ENCODE measurements at regions not wholly inside any gene's neighbourhood (a gene's known extent, or its start where the extent isn't known, plus 50 kb on each side); places are given as distances from the start of the nearest gene placed in this dataset.
"Not testable (repeated sequence)": the region's sequence is repeated elsewhere in the genome, so short reads cannot be mapped to it uniquely, and the experiment has no call there.

DNA sequence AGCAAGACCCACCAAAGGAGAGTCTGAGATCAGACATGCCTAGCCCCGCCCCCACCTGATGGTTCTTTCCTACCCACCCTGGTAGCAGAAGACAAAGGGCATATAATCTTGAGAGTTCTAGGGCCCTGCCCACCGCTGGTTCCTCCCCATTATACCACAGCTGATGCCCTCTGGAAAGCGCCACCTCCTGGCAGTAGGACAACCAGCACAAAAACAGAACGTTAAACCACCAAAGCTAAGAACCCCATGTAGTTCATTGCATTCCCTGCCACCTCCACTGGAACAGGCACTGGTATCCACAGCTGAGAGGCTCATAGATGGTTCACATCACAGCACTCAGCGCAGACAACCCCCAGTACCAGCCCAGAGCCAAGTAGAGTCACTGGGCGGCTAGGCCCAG is 81.2 kb upstream of the TRPC7 start:
- Histone ChIP-seq H3K36me3 (ENCODE audit: control insufficient read depth, insufficient read depth, low read length) (no peaks in the 10 kb centered on the region), H3K4me1 (ENCODE audit: control insufficient read depth, insufficient read depth, low read length) (no peaks in the 10 kb centered on the region), H3K27ac (ENCODE audit: insufficient read depth, low read depth, low read length, poor library complexity, severe bottlenecking) (no peak overlapping the region), H3K9me3 (ENCODE audit: control insufficient read depth, low read length) (no peaks in the 10 kb centered on the region), H3K4me3 (ENCODE audit: insufficient read depth, low read depth, low read length) (no peak overlapping the region), H3K27me3 (ENCODE audit: control insufficient read depth, insufficient read depth, low read length, poor library complexity, severe bottlenecking) (no peaks in the 10 kb centered on the region)
- 93 to 95% methylated on average over 6 of the region's 6 CpGs for WGBS, 2 experiments

GRCh38 chr5:136444099-136444498 is 78.8 kb upstream of the TRPC7 start:
- not testable (repeated sequence) for H3K27ac ChIP-seq (ENCODE audit: insufficient read depth, low read depth, low read length, poor library complexity, severe bottlenecking); H3K9me3 ChIP-seq (ENCODE audit: control insufficient read depth, low read length); H3K27me3 ChIP-seq (ENCODE audit: control insufficient read depth, insufficient read depth, low read length, poor library complexity, severe bottlenecking); H3K4me1 ChIP-seq (ENCODE audit: control insufficient read depth, insufficient read depth, low read length); H3K4me3 ChIP-seq (ENCODE audit: insufficient read depth, low read depth, low read length); H3K36me3 ChIP-seq (ENCODE audit: control insufficient read depth, insufficient read depth, low read length)
- WGBS, 2 experiments = 96 to 97% methylated on average over 12 of the region's 12 CpGs

GRCh38 chr5:136439367-136439766 is 74.0 kb upstream of the TRPC7 start:
- Histone ChIP-seq H3K27ac (ENCODE audit: insufficient read depth, low read depth, low read length, poor library complexity, severe bottlenecking) (no peak overlapping the region), H3K27me3 (ENCODE audit: control insufficient read depth, insufficient read depth, low read length, poor library complexity, severe bottlenecking) (no peaks in the 10 kb centered on the region), H3K4me3 (ENCODE audit: insufficient read depth, low read depth, low read length) (no peak overlapping the region), H3K4me1 (ENCODE audit: control insufficient read depth, insufficient read depth, low read length) (no peaks in the 10 kb centered on the region), H3K36me3 (ENCODE audit: control insufficient read depth, insufficient read depth, low read length) (no peaks in the 10 kb centered on the region), H3K9me3 (ENCODE audit: control insufficient read depth, low read length) (no peaks in the 10 kb centered on the region)

- Histone ChIP-seq H3K4me3 (ENCODE audit: insufficient read depth, low read depth, low read length) (no peak overlapping the region), H3K27ac (ENCODE audit: insufficient read depth, low read depth, low read length, poor library complexity, severe bottlenecking) (no peak overlapping the region), H3K27me3 (ENCODE audit: control insufficient read depth, insufficient read depth, low read length, poor library complexity, severe bottlenecking) (no peaks in the 10 kb centered on the region), H3K9me3 (ENCODE audit: control insufficient read depth, low read length) (no peaks in the 10 kb centered on the region), H3K4me1 (ENCODE audit: control insufficient read depth, insufficient read depth, low read length) (no peaks in the 10 kb centered on the region), H3K36me3 (ENCODE audit: control insufficient read depth, insufficient read depth, low read length) (no peaks in the 10 kb centered on the region)
- WGBS, 2 experiments = 92 to 94% methylated on average over 6 of the region's 6 CpGs
These were observed 70.7 kb upstream of the TRPC7 start for GRCh38 chr5:136435946-136436543.

- no peaks in the 10 kb centered on the region for H3K4me1 ChIP-seq (ENCODE audit: control insufficient read depth, insufficient read depth, low read length)
- H3K4me3 ChIP-seq (ENCODE audit: insufficient read depth, low read depth, low read length) = no peak overlapping the region
- 93 to 100% methylated on average over 1 to 3 of the region's 3 CpGs for WGBS, 2 experiments
- H3K36me3 ChIP-seq (ENCODE audit: control insufficient read depth, insufficient read depth, low read length) = no peaks in the 10 kb centered on the region
- H3K27ac ChIP-seq (ENCODE audit: insufficient read depth, low read depth, low read length, poor library complexity, severe bottlenecking) = no peak overlapping the region
- H3K9me3 ChIP-seq (ENCODE audit: control insufficient read depth, low read length) = no peaks in the 10 kb centered on the region
- no peaks in the 10 kb centered on the region for H3K27me3 ChIP-seq (ENCODE audit: control insufficient read depth, insufficient read depth, low read length, poor library complexity, severe bottlenecking)
These were observed 69.5 kb upstream of the TRPC7 start for GRCh38 chr5:136434795-136435194.

- 88 to 92% methylated on average over 2 of the region's 2 CpGs for WGBS, 2 experiments
- Histone ChIP-seq H3K27ac (ENCODE audit: insufficient read depth, low read depth, low read length, poor library complexity, severe bottlenecking) (no peak overlapping the region), H3K4me3 (ENCODE audit: insufficient read depth, low read depth, low read length) (no peak overlapping the region), H3K27me3 (ENCODE audit: control insufficient read depth, insufficient read depth, low read length, poor library complexity, severe bottlenecking) (no peaks in the 10 kb centered on the region), H3K36me3 (ENCODE audit: control insufficient read depth, insufficient read depth, low read length) (no peaks in the 10 kb centered on the region), H3K9me3 (ENCODE audit: control insufficient read depth, low read length) (no peaks in the 10 kb centered on the region), H3K4me1 (ENCODE audit: control insufficient read depth, insufficient read depth, low read length) (no peaks in the 10 kb centered on the region)
These were observed 67.4 kb upstream of the TRPC7 start for GRCh38 chr5:136432705-136433104.

DNA sequence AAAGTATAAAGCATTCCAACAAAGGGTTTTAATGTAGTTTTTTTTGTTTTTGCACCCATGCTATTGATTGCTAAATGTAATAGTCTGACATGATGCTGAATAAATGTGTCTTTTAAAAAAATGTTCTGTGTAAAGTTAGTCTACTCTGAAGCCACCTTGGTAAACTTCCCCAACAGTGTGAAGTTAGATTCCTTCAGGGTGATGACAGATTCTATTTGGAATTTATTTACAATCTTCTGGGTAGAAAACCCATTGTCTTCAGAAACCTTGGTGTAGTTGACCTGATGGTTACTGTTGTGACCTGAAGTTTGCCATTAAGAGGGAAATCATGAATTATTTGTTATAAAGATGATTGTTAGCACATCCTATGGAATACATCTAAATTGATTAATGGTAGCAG is 64.7 kb upstream of the TRPC7 start:
- Histone ChIP-seq H3K9me3 (ENCODE audit: control insufficient read depth, low read length) (no peaks in the 10 kb centered on the region), H3K27ac (ENCODE audit: insufficient read depth, low read depth, low read length, poor library complexity, severe bottlenecking) (no peak overlapping the region), H3K4me3 (ENCODE audit: insufficient read depth, low read depth, low read length) (no peak overlapping the region), H3K4me1 (ENCODE audit: control insufficient read depth, insufficient read depth, low read length) (no peaks in the 10 kb centered on the region), H3K27me3 (ENCODE audit: control insufficient read depth, insufficient read depth, low read length, poor library complexity, severe bottlenecking) (no peaks in the 10 kb centered on the region), H3K36me3 (ENCODE audit: control insufficient read depth, insufficient read depth, low read length) (no peaks in the 10 kb centered on the region)

DNA sequence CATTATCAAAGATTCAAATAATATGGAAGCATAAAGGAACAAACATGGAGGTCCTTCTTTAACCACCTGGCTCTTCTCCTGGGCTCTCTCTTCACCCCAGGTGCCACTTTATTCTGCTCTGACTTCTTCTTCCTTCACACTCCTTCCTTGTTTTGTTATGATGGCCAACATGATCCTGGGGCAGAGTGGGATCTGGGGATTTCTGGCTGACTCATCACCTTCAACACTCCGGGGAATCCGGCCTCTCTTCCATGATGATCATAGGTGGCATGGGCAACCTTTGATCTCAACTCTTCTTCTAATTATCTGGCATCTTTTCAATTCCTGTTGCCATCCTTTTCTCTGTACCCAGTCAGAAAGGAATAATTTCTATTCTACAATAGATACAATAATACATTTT is 62.1 kb upstream of the TRPC7 start:
- no peaks in the 10 kb centered on the region for H3K27me3 ChIP-seq (ENCODE audit: control insufficient read depth, insufficient read depth, low read length, poor library complexity, severe bottlenecking)
- H3K27ac ChIP-seq (ENCODE audit: insufficient read depth, low read depth, low read length, poor library complexity, severe bottlenecking) = no peak overlapping the region
- 95 to 96% methylated on average over 2 of the region's 2 CpGs for WGBS, 2 experiments
- H3K4me1 ChIP-seq (ENCODE audit: control insufficient read depth, insufficient read depth, low read length) = no peaks in the 10 kb centered on the region
- no peaks in the 10 kb centered on the region for H3K36me3 ChIP-seq (ENCODE audit: control insufficient read depth, insufficient read depth, low read length)
- H3K4me3 ChIP-seq (ENCODE audit: insufficient read depth, low read depth, low read length) = no peak overlapping the region
- no peaks in the 10 kb centered on the region for H3K9me3 ChIP-seq (ENCODE audit: control insufficient read depth, low read length)

GRCh38 chr5:136425921-136426320 is 60.6 kb upstream of the TRPC7 start:
- Histone ChIP-seq H3K4me1 (ENCODE audit: control insufficient read depth, insufficient read depth, low read length) (no peaks in the 10 kb centered on the region), H3K27me3 (ENCODE audit: control insufficient read depth, insufficient read depth, low read length, poor library complexity, severe bottlenecking) (no peaks in the 10 kb centered on the region), H3K27ac (ENCODE audit: insufficient read depth, low read depth, low read length, poor library complexity, severe bottlenecking) (no peak overlapping the region), H3K36me3 (ENCODE audit: control insufficient read depth, insufficient read depth, low read length) (no peaks in the 10 kb centered on the region), H3K4me3 (ENCODE audit: insufficient read depth, low read depth, low read length) (no peak overlapping the region), H3K9me3 (ENCODE audit: control insufficient read depth, low read length) (no peaks in the 10 kb centered on the region)
- 89 to 98% methylated on average over 3 of the region's 3 CpGs for WGBS, 2 experiments

DNA sequence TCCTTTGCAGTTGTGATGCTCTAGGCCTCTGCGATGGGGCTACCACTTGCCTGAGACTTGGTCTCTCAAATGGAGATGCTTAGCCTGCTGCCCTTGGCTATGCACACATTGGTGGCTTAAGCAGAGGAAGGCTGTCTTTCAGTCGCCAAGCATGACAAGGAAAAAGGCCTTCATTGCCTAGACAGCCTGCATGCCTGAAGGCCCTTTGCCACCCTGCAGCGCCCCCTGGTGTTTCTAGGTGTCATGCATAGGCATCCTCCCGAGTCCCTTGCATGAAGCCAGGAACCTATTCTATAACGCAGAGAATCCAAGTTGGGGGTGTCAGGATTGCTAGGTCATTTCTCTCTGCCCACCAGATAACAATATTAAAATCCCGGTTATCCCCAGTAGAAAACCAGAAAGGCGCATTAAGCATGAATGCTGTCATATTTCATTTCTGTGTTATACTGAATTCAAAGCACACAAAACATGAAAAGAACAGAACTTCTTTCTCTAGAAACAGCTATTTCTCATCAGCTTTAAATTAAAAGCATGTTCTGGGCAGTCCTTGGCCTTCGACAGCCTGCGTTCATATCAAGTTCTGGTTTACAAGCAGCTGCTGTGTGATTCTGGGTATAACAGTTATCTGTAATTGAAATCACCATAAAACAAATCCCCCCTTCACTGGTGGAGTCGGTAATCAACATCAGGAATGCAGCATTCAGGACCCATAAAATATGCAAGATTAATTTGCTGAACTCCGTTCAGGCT is 59.7 kb upstream of the TRPC7 start:
- Histone ChIP-seq H3K27ac (ENCODE audit: insufficient read depth, low read depth, low read length, poor library complexity, severe bottlenecking) (no peak overlapping the region), H3K27me3 (ENCODE audit: control insufficient read depth, insufficient read depth, low read length, poor library complexity, severe bottlenecking) (no peaks in the 10 kb centered on the region), H3K9me3 (ENCODE audit: control insufficient read depth, low read length) (no peaks in the 10 kb centered on the region), H3K4me1 (ENCODE audit: control insufficient read depth, insufficient read depth, low read length) (peaks cover 4% of the 10 kb centered on the region), H3K4me3 (ENCODE audit: insufficient read depth, low read depth, low read length) (no peak overlapping the region), H3K36me3 (ENCODE audit: control insufficient read depth, insufficient read depth, low read length) (no peaks in the 10 kb centered on the region)
- WGBS, 2 experiments = 56 to 59% methylated on average over 11 of the region's 11 CpGs

All from ectodermal cell (in vitro differentiated cells).